GM13977 (cell line): ENCODE measurements at regions not wholly inside any gene's neighbourhood (a gene's known extent, or its start where the extent isn't known, plus 50 kb on each side); places are given as distances from the start of the nearest gene placed in this dataset.
"Not testable (repeated sequence)": the region's sequence is repeated elsewhere in the genome, so short reads cannot be mapped to it uniquely, and the experiment has no call there.

Experiments used
- DNase-seq: peaks from one replicate; pipeline ENCODE4 v3.0.0; 2012; ENCODE audit warnings: low spot score
- CTCF ChIP-seq: IDR thresholded peaks from 2 replicates; pipeline ENCODE4 v1.5.1; 2012; ENCODE audit warnings: mild to moderate bottlenecking, control low read depth; ENCODE audit not compliant: insufficient read depth; ENCODE audit errors: extremely low read depth, missing control alignments
- in situ Hi-C: fragments of 300-500 bp; cut with MboI; formaldehyde crosslinking; loops from one replicate; pipeline ENCODE4 v1.12.0; 2022; ENCODE audit warnings: low sequenced_read_pairs, low pct_unique_long_range_greater_than_20kb, mixed read lengths, inconsistent platforms; ENCODE audit not compliant: unreplicated experiment

- in situ Hi-C loops = no loop called here
- DNase-seq = no peak
- no peak for TF ChIP-seq CTCF
Measured at GRCh38 chr19:28627669-28628068, 585.3 kb downstream of the UQCRFS1 start.

GRCh38 chr19:28626407-28626806, 586.5 kb downstream of the UQCRFS1 start:
- in situ Hi-C loops = not testable (repeated sequence)

GRCh38 chr19:28619816-28620429, 593.0 kb downstream of the UQCRFS1 start:
- no peak for DNase-seq
- in situ Hi-C loops = no loop called here

More at GRCh38 chr19:28626407-28626806, 586.5 kb downstream of the UQCRFS1 start:
- DNase-seq = not testable (repeated sequence)

GRCh38 chr19:28618504-28618903, 594.4 kb downstream of the UQCRFS1 start:
- DNase-seq = no peak
- no peak for TF ChIP-seq CTCF
- in situ Hi-C loops = no loop called here

More at GRCh38 chr19:28619816-28620429, 593.0 kb downstream of the UQCRFS1 start:
- TF ChIP-seq CTCF = no peak

- DNase-seq = no peak
- no peak for TF ChIP-seq CTCF
- in situ Hi-C loops = no loop called here
Measured at GRCh38 chr19:28615966-28616365, 597.0 kb downstream of the UQCRFS1 start.

- DNase-seq = no peak
- in situ Hi-C loops = no loop called here
- no peak for TF ChIP-seq CTCF
Measured at GRCh38 chr19:28615546-28615916, 597.4 kb downstream of the UQCRFS1 start.

GRCh38 chr19:28614634-28615545, 598.1 kb downstream of the UQCRFS1 start:
- DNase-seq = no peak
- no peak for TF ChIP-seq CTCF
- in situ Hi-C loops = no loop called here
